Left lung (tissue), 4 donors: ENCODE measurements at regions not wholly inside any gene's neighbourhood (a gene's known extent, or its start where the extent isn't known, plus 50 kb on each side); places are given as distances from the start of the nearest gene placed in this dataset.

Source experiments
- ATAC-seq: fragments of 200-7000 bp; cut with Tn5 transposase; one replicate; pipeline ENCODE4 v1.9.1; 2020; ENCODE audit warnings: moderate library complexity
- DNase-seq, 4 donors: peaks; one replicate each; pipeline ENCODE4 v3.0.0-alpha.2; 2013 to 2020
- H3K27ac ChIP-seq, 2 donors: fragments of 200-600 bp; sonication (generic) in 1 of 2; one replicate each; pipeline versions ENCODE4 v1.5.0 to v1.8.0; 2020 to 2021
- H3K27me3 ChIP-seq, 2 donors: fragments of 200-600 bp; sonication (generic) in 1 of 2; one replicate each; pipeline versions ENCODE4 v1.5.0 to v1.8.0; 2020 to 2021
- H3K36me3 ChIP-seq, 2 donors: fragments of 200-600 bp; sonication (generic) in 1 of 2; one replicate each; pipeline versions ENCODE4 v1.5.0 to v1.8.0; 2020 to 2021
- H3K4me1 ChIP-seq, 2 donors: fragments of 200-600 bp; one replicate each; pipeline ENCODE4 v1.8.0; 2021
- H3K4me3 ChIP-seq, 2 donors: fragments of 200-600 bp; sonication (generic) in 1 of 2; one replicate each; pipeline versions ENCODE4 v1.5.0 to v1.8.0; 2020 to 2021; ENCODE audit warnings: mild to moderate bottlenecking in 1 of 2
- H3K9me3 ChIP-seq, 2 donors: fragments of 200-600 bp; sonication (generic) in 1 of 2; one replicate each; pipeline versions ENCODE4 v1.5.0 to v1.8.0; 2020 to 2021
- intact Hi-C, 2 donors: fragments of 100-400 bp; cut with DNase I; formaldehyde crosslinking; loops; one replicate each; pipeline versions ENCODE4 v1.11.2 to v1.14.2; 2022
- TF ChIP-seq, protein P1 (sequence below), 2 donors: fragments of 200-600 bp; sonication (generic) in 1 of 2; IDR thresholded peaks; one replicate each; pipeline versions ENCODE4 v1.5.0 to v1.8.0; 2021; ENCODE audit warnings: antibody characterized with exemption in 2 of 2
- donor health status: DM: no; HTN: yes; CAD: no.
- donor health status: DM: no; HTN: no; CAD: no.

DNA sequence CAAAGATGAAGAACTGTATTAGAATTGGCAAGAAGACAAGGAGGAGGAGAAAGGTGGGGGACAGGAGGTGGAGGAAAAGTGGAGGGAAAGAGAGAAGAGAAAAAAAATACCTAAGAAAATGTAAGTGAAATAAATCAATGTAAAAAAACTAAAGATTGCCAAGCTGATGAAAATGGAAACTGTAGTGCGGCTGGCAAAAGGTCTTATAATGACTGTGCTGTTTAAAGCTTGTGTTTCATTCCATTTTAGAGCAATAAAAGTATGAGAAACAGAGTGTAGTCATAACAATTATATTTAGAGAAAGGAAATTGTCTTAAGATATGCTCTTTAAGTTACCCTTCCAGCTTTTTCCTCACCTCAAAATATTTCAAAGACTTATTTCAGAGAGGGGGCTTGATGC lies 670.5 kb upstream of the SEMA6A start:
- Histone ChIP-seq H3K36me3 (no peaks in the 10 kb centered on the region), H3K4me3 (no peak overlapping the region), H3K4me1 (no peaks in the 10 kb centered on the region), H3K27ac (no peak overlapping the region), H3K27me3 (no peaks in the 10 kb centered on the region), H3K9me3 (peaks cover 0 to 7% of the 10 kb centered on the region in 2 donors)
- no peak for DNase-seq
- ATAC-seq: no peak
- TF ChIP-seq, protein P1, sequence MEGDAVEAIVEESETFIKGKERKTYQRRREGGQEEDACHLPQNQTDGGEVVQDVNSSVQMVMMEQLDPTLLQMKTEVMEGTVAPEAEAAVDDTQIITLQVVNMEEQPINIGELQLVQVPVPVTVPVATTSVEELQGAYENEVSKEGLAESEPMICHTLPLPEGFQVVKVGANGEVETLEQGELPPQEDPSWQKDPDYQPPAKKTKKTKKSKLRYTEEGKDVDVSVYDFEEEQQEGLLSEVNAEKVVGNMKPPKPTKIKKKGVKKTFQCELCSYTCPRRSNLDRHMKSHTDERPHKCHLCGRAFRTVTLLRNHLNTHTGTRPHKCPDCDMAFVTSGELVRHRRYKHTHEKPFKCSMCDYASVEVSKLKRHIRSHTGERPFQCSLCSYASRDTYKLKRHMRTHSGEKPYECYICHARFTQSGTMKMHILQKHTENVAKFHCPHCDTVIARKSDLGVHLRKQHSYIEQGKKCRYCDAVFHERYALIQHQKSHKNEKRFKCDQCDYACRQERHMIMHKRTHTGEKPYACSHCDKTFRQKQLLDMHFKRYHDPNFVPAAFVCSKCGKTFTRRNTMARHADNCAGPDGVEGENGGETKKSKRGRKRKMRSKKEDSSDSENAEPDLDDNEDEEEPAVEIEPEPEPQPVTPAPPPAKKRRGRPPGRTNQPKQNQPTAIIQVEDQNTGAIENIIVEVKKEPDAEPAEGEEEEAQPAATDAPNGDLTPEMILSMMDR (IDR thresholded peaks at IDR 0.05): no peak
- intact Hi-C loops: no loop called here

DNA sequence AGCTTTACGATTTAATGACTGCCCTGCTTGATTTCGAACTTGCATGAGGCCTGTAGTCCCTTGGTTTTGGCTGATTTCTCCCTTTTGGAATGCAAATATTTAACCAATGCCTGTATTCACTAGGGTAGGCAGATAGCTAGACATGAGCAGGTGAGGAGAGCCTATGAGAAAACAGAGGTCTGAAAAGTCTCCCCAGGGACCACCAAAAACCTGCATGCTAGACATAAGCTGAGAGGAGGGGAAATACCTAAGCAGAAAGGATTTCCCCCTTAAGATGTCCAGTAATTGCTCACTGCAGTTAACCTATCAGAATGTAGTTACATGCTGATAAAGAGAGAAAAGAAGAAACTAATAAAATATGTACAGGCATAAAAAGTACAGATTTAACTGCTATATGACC lies 667.4 kb upstream of the SEMA6A start:
- intact Hi-C loops: no loop called here
- Histone ChIP-seq H3K4me1 (no peaks in the 10 kb centered on the region), H3K9me3 (peaks cover 0 to 7% of the 10 kb centered on the region in 2 donors), H3K4me3 (no peak overlapping the region), H3K27me3 (no peaks in the 10 kb centered on the region), H3K27ac (no peak overlapping the region), H3K36me3 (no peaks in the 10 kb centered on the region)
- ATAC-seq (no peak), DNase-seq (no peak)
- TF ChIP-seq, protein P1 (IDR thresholded peaks at IDR 0.05): no peak

DNA sequence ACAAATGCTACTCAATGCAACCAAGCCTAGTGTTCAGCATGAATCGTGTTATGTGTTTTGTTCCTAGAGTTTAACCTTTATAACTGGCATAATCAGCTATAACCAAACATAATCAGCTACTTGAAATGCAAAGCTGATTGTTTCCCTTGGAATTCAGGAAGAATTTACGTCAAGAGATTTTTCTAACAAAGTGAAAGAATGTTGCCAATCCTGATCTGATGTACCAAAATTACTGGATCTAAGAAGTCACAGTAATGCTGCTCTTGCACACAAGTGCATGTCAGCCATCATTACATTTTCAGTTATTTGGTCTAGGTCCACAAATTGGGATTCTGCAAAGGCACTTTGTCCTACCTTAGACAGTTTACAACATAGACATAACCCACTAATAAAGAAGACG lies 662.3 kb upstream of the SEMA6A start:
- no peak for ATAC-seq
- no peak for DNase-seq
- Histone ChIP-seq H3K27me3 (no peaks in the 10 kb centered on the region), H3K9me3 (peaks cover 0 to 4% of the 10 kb centered on the region in 2 donors), H3K36me3 (no peaks in the 10 kb centered on the region), H3K4me1 (no peaks in the 10 kb centered on the region), H3K27ac (no peak overlapping the region), H3K4me3 (no peak overlapping the region)
- intact Hi-C loops: no loop called here
- TF ChIP-seq, protein P1 (IDR thresholded peaks at IDR 0.05): no peak

DNA sequence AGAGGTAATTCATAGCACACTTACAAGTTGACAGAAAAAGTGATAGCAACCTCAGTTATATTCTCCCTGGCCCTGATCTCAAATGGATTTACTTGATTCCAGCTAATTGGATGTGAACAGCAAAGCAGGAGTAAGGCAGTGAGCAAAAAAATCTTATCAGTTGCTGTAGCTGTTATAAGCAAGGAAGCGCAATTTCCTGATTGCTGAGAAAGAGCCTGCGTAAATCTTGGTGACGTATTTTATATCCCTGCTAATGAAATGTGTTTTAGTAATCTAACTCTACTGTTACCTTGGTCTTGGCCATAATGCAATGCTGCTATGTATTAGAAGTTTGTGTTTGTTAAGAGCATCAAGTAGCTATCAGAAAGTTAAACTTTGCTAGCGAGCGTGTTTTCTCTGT lies 661.2 kb upstream of the SEMA6A start:
- H3K36me3 ChIP-seq: no peaks in the 10 kb centered on the region
- DNase-seq: no peak
- no peaks in the 10 kb centered on the region for H3K4me1 ChIP-seq
- H3K4me3 ChIP-seq: no peak overlapping the region
- TF ChIP-seq, protein P1 (IDR thresholded peaks at IDR 0.05): no peak
- H3K9me3 ChIP-seq: no peaks in the 10 kb centered on the region
- intact Hi-C loops: no loop called here
- no peaks in the 10 kb centered on the region for H3K27me3 ChIP-seq
- no peak overlapping the region for H3K27ac ChIP-seq
- ATAC-seq: no peak

DNA sequence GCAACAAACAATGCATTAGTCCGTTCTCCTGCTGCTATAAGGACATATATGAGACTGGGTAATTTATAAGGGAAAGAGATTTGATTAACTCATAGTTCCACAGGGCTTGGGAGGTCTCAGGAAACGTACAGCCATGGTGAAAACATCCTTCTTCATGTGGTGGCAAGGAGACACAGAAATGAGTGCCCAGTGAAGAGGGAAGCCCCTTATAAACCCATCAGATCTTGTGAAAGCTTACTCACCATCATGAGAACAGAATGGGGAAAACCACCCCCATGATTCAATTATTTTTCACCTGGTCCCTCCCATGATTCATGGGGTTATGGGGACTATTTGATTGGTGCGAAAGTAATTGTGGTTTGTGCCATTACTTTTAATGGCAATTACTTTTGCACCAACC lies 655.8 kb upstream of the SEMA6A start:
- Histone ChIP-seq H3K4me1 (no peaks in the 10 kb centered on the region), H3K27ac (no peak overlapping the region), H3K9me3 (peaks cover 0 to 2% of the 10 kb centered on the region in 2 donors), H3K36me3 (no peaks in the 10 kb centered on the region), H3K27me3 (no peaks in the 10 kb centered on the region), H3K4me3 (no peak overlapping the region)
- DNase-seq: no peak
- TF ChIP-seq, protein P1 (IDR thresholded peaks at IDR 0.05): no peak
- no peak for ATAC-seq
- intact Hi-C loops: no loop called here
